ENCODE measurements at regions not wholly inside any gene's neighbourhood (a gene's known extent, or its start where the extent isn't known, plus 50 kb on each side); places are given as distances from the start of the nearest gene placed in this dataset.

DNA sequence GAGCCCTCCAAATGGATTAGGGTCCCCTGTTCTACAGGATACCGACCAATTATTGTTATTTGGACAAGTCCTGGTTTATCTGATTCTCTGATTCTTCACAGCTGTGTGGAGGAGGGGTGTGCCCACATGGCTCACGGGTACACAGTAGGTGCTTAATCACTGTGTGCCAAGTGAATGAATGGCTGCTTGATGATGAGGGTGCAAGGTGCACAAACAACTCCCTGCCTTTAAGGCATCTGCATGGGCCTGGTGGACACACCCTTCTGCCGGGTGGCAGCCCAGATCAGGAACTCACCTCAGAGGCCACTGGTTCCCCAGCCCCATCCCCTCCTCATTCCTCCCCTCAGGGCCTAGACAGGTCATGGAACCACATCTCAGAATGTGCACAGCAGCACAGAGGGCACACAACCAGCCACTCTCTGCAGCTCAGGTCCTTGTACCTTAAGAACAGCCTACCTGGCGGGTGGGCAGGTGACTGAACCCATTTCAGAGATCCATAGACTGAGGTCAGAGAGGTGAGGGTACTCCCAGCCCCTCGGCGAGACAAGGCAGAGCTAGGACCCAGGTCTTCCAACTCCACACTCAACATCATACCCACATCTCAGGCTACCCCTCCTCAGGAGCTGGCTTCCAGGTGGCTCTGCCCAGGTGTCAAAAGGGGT lies 50.3 kb downstream of the SHANK2 start:
- DNase-seq: no peak

DNA sequence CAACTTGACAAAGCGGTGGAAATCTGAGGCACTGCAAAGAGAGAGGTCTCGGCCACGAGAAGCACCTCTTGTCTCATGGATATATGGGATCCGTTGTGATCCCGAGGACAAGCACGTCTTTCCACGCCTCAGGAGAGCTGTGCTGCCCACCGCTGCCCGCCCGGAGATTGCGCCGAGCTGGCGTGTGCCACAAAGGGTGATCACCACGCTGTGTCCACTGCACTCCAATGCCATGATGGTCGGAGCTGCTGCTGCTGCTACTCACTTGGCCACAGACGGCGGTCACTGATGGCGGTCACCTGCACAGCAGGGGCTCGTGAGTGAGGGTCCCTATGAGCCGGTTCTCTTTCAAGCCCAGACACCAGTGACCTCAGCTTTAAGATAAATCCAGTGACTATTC lies 51.1 kb downstream of the SHANK2 start:
- no peak for DNase-seq

DNA sequence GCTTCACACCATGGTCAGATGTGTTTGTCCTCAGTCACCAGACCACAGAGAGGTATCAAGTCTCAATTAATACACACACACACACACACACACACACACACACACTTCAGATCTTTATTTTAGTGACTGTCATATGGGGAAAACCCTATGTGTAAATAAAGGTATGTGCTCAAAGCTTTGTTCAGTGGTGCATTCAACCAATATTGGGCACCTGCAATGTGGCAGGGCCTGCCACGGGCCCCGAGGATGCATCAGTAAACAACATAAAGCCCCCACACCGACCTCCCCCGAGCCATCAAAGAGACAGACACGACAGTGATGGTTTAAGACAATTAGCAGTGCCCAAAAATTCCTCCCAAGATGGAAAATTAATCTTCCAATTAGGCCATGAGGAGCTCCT lies 51.6 kb downstream of the SHANK2 start:
- DNase-seq: no peak

DNA sequence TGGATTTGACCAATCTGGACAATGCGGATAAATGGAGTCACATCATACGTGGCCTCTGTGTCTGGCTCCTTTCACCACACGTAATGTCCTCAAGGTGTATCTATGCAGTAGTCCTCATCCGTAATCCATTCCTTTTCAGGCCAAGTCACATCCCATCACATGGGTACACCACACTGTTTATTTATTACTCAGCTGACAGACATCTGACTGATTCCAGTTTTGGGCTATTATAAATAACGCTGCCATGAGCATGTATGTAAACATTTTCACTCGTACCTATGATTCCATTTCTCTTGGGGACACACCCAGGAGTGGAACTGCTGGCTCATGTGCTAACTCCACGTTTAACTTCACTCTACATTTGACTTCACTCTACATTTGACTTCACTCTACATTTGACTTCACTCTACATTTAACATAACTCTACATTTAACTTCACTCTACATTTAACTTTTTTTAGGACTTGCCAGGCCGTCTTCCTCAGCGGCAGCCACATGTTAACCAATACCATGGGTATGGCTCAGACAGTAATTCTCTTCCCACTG lies 52.1 kb downstream of the SHANK2 start:
- DNase-seq: no peak

DNA sequence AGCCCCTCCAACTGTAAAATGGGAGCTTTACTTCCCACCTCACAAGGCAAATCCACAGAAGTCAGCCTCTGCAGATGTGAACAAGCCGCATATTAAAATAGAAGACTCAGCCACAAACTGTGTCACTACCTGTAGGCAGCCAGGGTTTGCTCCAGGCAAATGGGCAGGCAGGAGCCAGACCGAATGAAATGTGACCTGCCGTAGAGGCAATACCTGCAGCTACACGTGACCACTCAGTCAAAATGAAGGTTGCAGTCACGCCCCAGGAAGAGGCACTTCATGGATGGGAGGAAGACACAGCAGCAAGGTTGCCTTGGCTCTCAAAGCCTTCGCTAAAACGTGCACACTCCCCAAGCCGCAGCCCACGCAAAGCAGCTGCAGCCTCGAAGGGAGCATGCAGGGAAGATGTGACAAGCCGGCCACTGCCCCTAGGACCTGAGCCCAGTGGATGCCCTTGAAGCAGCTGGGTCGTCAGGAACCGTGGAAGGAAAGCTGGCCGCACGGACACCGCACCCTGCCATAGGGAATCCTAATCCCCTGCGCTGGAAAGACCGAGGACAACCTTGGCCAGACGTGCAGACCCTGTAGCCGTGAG lies 53.1 kb downstream of the SHANK2 start:
- DNase-seq: no peak

DNA sequence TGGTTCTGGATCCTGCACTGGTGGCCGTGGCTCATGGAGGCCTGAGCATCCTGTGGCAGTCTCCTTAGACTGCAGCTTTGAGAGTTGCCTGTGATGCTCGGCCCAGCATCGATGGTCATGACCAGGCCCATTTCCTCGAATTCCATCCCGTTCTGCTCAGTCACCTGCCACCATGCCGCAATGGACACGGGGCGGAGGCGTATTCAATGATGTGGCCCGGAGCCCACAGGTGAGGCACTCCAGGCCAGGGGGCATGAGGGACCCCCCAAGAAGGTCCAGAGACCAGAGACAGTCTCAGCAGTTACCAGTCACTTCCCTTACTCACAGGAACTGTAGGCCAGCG lies 53.6 kb downstream of the SHANK2 start:
- DNase-seq: no peak

DNA sequence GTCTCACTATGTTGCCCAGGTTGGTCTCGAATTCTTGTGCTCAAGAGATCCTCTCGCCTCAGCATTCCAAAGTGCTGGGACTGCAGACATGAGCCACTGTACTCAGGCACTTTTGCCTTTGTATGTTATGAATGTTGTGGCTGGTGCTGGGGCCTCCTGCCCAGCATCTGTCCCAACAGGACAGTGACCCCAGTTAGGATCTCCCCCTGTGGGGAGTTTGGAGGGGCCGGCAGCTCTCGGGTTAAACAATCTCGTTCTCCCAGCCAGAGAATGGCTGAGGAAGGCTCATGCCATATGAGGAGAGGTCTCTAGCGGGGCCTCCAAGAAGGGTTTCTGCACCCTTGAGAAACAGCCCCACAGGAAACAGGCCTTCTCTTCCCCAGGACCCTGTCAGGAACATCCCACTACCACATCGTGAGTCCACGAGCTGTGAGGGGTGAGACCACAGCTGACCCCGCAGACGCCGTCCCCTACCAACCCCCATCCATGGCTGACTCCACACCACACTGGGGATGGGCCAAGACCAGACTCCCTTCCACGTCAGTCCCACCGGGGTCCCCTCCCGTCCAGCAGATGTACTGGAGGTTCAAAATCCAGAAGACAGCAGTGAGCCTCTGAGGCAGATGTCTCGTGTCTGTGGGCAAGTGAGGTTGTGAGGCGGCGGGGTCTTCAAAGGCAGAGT lies 54.1 kb downstream of the SHANK2 start:
- DNase-seq: no peak

DNA sequence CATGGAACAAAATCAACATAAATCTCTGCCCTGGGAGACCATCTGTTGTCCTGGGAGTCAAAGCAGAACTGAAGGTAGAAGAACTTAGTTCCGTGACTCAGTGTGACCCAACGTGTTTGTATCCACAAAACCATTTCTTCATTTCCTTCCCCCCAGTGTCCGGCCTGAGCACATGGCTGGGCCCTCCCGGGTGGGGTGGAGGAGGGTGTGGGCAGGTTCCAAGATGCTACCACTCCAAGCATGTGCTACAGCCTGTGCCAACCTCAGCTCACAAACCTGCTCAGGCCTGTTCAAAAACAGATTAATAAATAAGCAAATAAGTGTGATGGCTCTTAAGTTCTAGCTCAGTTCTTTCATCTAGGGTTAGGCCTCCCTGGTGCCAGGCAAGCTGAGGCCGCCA lies 55.3 kb downstream of the SHANK2 start:
- DNase-seq: no peak

DNA sequence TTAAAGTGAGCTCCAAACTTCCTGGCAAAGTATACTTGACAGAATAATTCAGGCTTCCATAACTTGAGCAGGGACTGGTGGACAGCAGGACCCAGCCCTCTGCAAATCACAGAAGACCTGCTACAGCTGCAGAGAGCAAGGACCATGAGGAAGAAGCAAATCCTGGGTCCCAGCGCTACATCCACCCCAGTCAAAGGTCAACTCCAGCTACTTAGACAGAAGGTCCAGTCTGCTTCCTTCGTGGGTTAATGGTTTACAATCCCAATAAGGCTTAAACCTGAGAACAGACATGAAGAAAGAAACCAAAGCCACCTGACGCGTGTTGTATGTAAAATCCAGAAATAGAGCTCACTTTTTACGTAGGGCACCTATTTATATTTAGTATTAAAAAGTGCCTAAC lies 57.7 kb downstream of the SHANK2 start:
- DNase-seq: no peak

DNA sequence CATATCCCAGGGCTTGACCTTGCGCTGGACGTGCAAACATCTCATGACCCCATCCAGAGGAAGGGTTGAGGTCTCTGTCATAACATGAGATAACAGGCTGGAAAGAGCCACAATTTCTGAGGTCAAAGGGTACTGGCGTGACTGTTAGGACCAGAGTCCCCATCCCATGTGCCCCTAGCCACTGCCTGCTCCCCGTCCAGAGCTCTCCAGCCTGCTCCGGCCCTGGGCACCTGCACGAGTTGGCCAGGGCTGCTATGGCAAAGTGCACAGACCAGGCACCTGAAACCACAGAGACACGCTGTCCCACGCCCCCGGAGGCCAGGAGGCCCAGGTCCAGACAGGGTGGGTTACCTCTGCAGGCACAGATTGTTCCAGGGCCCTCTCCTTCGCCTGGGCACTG lies 58.9 kb downstream of the SHANK2 start:
- no peak for DNase-seq

DNA sequence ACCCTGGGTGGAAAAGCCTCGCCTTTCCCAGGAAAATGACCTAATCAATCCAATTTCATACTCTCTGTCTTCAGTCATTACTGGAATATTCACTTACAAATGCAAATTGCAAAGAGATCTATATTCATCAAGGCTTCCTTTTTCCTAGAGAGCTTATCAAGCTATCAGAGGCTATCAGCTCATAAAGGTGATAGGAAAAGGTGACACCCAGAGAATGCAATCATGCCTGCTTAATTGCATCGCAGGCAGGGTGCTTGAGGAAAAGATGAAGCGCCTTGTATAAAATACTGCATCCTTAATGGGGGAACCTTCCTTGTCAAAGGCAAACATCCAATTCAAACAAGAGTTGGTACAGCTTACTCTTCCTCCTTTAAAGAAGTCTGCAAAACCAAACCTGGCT lies 59.7 kb downstream of the SHANK2 start:
- no peak for DNase-seq

DNA sequence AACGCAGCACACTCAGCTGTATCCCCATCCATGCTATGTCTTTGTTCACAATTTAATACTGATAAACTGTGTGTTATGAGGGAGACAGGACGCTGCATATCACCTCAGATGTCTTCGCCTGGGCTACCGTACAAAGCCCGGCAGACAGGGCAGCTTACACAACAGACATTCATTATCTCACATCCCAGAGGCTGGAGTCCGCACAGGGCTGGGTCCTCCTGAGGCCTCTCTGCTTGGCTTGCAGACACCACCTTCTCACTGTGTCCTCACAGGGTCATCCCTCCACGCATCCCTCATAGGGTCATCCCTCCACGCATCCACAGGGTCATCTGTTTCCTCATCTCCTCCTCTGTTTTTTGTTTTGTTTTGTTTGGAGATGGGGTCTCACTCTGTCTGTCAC lies 61.2 kb downstream of the SHANK2 start:
- no peak for DNase-seq

DNA sequence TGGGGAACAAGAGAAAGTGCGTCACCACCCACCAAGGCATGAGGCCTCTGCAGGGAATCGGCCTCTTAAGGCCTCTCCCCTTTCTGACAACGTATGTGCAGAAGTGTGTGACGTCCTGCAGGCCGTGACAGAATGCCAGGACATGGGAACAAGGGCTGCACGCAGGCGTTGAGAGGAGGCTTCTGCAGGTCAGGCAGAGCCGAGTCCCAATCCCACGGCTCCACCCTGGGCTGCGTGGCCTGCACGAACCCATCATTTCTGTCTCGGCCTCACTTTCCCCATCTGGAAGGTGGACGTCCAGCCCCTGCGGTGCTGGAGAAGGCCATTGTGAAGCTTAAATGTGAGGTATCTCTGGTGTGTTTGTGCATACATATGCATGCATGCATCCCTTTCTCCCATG lies 61.8 kb downstream of the SHANK2 start:
- no peak for DNase-seq

DNA sequence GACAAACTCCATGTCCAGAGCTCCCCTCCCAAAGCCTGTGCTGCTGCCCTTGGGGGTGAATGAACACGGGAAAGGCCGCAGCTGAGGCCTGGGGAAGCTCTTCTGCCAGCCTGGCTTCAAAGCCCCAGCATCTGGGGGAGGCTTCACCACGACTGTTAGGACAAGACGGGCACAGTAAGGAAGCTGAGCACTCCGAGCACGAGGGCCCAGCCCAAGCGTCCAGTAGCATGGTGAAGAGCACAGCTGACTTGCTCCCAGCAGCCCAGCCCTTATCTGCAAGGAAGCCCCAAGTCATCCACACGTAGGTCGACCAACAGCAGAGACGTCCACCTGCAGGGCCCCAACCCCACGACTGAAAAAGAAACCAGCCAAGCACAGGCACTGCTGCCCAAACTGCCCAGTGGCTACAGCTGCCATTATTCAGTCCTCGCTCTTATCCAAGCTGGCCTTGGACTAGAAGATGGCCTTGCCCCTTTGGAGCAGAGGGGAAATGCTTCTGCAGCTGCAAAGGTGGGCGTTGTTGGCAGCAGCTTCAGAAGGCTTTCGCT lies 62.5 kb downstream of the SHANK2 start:
- DNase-seq: no peak

DNA sequence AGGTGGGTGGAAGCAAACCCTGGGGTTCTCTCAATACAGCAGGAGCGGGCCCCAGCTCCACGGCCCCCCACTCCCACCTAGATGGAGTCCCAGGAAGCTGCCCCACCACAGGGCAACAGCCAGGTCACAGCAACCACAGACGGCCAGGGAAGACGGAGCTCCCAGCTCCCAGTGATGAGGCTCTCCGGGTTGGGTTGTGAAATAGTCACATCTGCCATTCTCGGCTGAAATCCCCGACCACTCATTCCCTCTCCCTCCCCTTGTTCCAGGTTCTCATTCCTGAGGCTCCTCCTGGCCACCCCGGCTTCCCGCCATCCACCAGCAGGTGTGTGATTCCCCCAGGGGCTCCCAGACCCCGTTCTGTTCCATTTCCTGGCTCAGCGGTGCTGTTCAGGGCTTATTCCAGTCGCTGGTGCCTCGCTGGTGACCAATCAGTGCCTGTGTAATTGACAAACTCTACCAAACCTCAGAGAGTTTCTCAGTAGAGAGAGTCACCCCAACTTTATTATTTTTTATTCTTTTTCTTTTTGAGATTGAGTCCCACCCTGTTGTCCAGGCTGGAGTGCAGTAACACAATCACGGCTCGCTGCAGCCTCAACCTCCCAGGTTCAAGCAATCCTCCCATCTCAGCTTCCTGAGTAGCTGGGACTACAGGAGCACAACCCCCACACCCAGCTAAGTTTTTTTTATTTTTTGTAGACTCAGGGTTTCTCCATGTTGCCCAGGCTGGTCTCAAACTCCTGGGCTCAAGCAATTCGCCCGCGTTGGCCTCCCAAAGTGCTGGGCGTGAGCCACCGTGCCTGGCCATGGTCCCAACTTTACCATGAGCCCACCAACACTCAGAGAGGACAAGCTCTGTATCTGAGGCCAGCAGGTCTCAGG lies 63.2 kb downstream of the SHANK2 start:
- no peak for DNase-seq

DNA sequence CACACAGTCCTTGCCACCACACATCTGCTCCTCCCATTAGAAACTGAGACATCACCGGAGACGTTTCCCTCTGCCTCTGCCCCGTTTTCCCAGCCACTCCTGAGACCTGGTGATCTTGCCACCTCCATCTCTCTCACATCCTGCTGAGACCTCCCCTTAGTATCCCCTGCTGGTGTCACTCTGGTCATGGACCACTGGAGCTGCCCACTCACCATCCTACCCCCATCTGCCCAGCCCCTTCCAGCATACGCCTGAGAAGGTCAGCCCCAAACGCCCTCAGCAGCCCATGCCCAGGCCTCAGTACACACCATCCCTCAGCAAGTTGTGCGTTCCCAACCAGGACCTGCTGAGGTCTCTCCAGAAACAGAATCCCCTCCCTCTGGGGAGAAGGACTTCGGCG lies 64.3 kb downstream of the SHANK2 start:
- DNase-seq: no peak

DNA sequence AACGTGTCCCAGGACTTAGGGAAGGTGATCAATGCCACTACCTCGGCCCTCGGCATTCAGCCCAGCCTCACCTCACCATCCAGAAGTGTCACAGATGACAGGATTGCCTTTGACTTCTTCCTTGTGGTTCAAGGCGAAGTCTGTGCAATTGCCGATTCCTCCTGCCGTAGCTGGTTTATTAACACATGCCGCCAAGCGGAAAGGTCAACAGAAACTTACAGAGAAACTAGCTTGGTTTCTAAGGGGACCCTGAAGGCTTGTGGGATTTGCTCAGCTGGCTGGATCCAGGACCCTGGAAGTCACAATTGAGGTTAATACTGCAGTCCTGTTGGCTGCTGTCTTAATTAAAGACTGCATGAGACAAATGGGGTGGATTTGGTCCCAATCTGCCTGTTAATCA lies 65.6 kb downstream of the SHANK2 start:
- no peak for DNase-seq

DNA sequence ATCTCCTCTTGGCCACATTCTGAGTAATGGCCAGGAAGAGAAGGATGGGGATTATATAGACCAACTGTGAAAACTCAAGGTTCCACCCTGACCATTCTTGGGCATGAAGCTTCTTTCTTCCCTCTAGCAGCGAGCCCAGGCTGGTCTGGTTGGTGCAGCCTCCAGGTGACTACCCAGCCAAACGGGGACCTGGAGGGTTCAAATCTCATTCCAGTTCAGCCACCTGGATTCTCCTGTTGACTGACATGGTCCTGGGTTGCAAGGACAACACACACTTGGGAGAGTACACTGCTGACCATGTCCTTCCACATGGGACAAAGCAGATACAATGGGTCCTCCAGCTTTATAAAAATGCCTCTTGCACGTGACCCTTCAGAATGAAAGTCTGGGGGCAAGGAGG lies 67.0 kb downstream of the SHANK2 start:
- DNase-seq: no peak

DNA sequence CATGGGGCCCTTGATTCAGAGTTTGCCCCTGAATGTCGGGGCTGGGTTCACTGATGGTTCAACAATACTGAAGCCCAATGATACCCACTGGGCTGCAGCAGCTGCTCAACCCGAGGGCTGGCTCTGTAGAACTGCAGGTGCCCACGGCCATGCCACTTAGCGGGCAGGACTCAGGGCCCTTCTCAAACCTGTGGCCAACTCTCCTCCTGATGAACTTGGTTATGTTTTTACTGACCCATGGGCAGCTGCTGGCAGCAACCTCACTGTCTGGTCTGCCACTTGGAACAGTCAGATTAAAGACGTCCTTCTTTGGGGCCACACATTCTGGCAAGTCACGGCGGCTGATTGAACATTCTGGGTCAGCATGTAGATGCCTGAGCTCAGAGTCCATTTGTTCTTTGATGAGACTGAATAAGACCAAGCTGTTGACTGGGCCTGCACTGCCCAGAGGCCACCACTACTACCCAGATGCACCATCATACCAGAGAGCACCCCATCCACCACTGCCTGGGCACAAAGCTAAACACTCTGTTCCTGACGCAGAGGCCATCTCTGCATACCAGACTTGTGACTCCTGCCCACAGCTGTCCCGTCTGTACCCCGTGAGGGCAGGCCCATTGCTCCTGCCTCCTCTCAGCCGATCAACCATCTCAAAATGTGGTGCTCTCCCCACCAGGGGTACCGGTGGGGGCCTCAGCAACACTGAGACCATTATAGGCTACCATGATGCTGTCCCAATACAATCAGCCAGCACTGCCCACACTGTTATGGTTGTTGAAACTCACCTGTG lies 67.8 kb downstream of the SHANK2 start:
- DNase-seq: no peak

DNA sequence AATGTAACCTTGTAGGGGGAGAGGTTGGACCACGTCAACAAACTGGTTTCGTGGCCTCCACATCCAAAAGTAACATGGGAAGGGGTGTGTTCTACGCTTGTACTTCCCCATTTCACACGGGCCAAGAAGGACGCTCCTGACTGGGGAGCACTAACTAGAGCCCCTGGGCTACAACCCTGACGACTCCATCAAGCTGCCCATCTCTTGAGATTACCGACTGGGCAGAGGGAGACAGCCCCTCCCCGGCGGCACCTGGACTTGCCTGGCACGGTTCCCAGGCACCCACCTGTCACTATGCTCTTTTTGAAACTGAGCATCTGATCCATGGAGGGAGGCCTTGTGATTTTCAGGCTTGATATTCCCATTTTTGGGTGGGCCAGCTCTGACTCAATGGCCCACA lies 68.5 kb downstream of the SHANK2 start:
- no peak for DNase-seq
